ENCODE measurements at regions not wholly inside any gene's neighbourhood (a gene's known extent, or its start where the extent isn't known, plus 50 kb on each side); places are given as distances from the start of the nearest gene placed in this dataset.

DNA sequence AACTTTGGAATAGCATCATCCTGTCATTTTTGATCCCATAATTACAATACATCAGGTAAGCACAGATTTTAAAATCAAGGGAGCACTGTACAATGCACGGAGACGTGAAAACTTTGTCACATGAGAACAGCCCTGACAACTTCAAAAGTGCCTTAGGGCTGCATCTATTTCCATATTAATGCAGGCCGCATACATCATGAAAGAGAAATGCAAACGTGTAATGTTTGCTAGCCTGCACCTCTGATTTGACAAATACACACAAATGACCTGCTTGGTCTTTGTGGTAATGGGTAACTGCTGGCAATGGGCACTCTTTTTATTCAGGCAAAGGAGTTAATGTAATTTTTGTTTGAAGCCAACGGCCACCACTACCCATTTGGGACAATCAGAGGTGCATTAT lies 202.0 kb upstream of the EPHA4 start:
- no peak overlapping the region for H3K4me3 ChIP-seq (ENCODE audit: low read depth, low read length)
- no peaks in the 10 kb centered on the region for H3K9me3 ChIP-seq (ENCODE audit: control insufficient read depth, insufficient read depth, low read depth, low read length)
- no peak overlapping the region for H3K9ac ChIP-seq (ENCODE audit: low read length)
- H3K4me1 ChIP-seq (ENCODE audit: control insufficient read depth, insufficient read depth, low read length): peaks cover 13% of the 10 kb centered on the region
- H3K27ac ChIP-seq (ENCODE audit: low read depth, low read length): no peak overlapping the region
- H3K27me3 ChIP-seq (ENCODE audit: control insufficient read depth, insufficient read depth, low read length): no peaks in the 10 kb centered on the region
- no peaks in the 10 kb centered on the region for H3K36me3 ChIP-seq (ENCODE audit: control insufficient read depth, insufficient read depth, low read length)

DNA sequence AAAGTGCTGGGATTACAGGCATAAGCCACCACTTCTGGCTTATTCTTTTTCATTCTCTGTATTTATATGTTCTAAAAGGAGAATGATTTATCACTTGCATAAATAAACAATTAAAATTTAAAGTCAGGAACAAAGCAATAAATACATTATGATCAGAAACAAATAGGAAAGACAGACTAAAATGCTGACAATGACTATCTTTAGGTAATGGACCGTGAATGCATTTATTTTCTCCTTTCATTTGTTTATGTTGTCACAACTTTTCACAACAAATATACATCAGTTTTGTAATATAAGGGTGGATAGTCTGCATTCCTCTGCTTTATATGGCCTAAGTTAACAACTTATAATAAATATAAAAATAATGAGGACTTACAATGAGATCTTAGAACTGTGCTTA lies 199.2 kb upstream of the EPHA4 start:
- Histone ChIP-seq H3K27me3 (ENCODE audit: control insufficient read depth, insufficient read depth, low read length) (no peaks in the 10 kb centered on the region), H3K27ac (ENCODE audit: low read depth, low read length) (no peak overlapping the region), H3K4me3 (ENCODE audit: low read depth, low read length) (no peak overlapping the region), H3K36me3 (ENCODE audit: control insufficient read depth, insufficient read depth, low read length) (no peaks in the 10 kb centered on the region), H3K9ac (ENCODE audit: low read length) (no peak overlapping the region), H3K4me1 (ENCODE audit: control insufficient read depth, insufficient read depth, low read length) (peaks cover 13% of the 10 kb centered on the region), H3K9me3 (ENCODE audit: control insufficient read depth, insufficient read depth, low read depth, low read length) (no peaks in the 10 kb centered on the region)

DNA sequence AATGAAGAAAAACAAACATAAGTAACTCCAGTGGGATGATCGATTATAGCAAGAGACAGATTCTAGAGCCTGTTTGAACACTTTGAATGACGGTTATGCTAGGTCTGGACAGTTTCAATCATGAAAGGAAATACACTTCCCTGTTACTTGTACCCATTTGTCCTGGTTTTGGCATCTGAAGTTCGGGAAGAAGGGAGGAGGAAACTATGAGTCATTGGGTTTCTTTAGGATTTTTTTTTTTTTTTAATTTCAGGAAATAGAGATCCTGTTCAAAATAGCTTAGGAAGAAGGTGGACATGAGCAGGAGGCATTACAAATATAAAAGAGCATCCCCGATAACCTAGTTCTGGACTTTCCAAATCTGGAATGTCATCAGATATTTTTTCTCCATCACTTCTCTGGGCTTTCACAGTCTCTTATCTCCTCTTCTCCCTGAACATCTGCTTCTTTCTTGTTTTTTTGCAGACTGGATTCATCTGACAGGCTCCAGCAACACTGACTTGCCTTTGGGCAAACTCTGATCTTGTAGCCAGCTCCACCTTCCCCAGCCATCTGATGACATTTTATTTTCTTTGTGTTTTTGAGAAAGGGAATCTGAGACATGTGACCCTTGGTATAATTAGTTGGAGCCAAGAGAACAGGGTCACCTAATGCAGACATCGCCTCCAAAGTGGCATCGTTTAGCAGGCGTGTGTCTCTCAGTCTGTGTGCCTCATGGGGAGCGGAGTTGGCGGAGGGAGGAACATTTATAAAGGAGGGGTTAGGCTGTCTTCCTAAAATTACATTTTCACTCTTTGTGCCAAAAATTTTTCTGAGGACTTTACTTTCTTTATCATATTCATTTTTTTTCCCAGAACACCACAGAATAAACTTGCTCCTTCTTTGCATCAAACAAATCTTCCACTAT lies 195.3 kb upstream of the EPHA4 start:
- Histone ChIP-seq H3K36me3 (ENCODE audit: control insufficient read depth, insufficient read depth, low read length) (no peaks in the 10 kb centered on the region), H3K4me3 (ENCODE audit: low read depth, low read length) (no peak overlapping the region), H3K27me3 (ENCODE audit: control insufficient read depth, insufficient read depth, low read length) (no peaks in the 10 kb centered on the region), H3K27ac (ENCODE audit: low read depth, low read length) (no peak overlapping the region; the same call in 1 of the 2 replicates), H3K9ac (ENCODE audit: low read length) (no peak overlapping the region), H3K4me1 (ENCODE audit: control insufficient read depth, insufficient read depth, low read length) (no peaks in the 10 kb centered on the region; the same call in 1 of the 2 replicates), H3K9me3 (ENCODE audit: control insufficient read depth, insufficient read depth, low read depth, low read length) (no peaks in the 10 kb centered on the region)

DNA sequence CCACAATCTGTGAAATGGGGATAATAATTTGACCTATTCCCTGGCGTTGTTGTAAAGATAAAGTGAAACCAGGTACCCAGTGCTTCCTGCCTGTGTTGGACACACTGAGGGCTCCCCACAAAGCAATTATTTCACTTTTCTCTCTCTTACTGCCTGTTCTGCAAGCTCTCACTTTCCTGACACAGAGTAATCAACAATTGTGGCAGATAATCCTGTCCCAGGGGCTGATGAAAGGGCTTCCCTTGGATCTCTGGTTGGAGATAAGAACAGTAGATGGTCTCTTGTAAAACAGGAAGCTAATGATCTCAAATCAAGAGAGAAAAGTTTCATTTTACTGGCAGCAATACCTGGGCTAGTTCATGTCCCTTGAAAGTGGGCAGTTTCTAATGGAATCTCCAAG lies 190.4 kb upstream of the EPHA4 start:
- Histone ChIP-seq H3K27ac (ENCODE audit: low read depth, low read length) (no peak overlapping the region; the same call in 1 of the 2 replicates), H3K9ac (ENCODE audit: low read length) (no peak overlapping the region), H3K4me3 (ENCODE audit: low read depth, low read length) (no peak overlapping the region), H3K27me3 (ENCODE audit: control insufficient read depth, insufficient read depth, low read length) (no peaks in the 10 kb centered on the region), H3K36me3 (ENCODE audit: control insufficient read depth, insufficient read depth, low read length) (no peaks in the 10 kb centered on the region), H3K9me3 (ENCODE audit: control insufficient read depth, insufficient read depth, low read depth, low read length) (no peaks in the 10 kb centered on the region), H3K4me1 (ENCODE audit: control insufficient read depth, insufficient read depth, low read length) (no peaks in the 10 kb centered on the region; the same call in 1 of the 2 replicates)

DNA sequence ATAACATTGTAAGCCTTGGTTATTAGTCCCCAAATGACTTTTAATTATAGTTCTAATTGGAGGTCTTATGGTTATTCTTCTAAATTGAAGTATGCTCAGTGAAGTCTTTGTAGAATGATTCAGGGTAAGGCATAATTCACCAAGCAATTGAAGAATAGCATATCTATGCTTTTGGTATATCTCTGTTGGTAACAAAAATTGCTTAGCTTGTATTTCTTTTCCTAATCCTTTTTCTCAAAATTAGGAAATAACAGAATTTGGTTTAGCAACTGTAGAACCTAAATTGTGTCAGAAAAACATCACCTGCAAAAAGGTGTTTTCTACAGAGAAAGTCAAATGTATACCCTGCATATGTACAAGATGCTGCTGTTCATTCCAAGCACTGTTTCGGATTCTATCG lies 189.2 kb upstream of the EPHA4 start:
- Histone ChIP-seq H3K4me3 (ENCODE audit: low read depth, low read length) (no peak overlapping the region), H3K27me3 (ENCODE audit: control insufficient read depth, insufficient read depth, low read length) (no peaks in the 10 kb centered on the region), H3K36me3 (ENCODE audit: control insufficient read depth, insufficient read depth, low read length) (no peaks in the 10 kb centered on the region), H3K4me1 (ENCODE audit: control insufficient read depth, insufficient read depth, low read length) (no peaks in the 10 kb centered on the region; the same call in 1 of the 2 replicates), H3K9me3 (ENCODE audit: control insufficient read depth, insufficient read depth, low read depth, low read length) (no peaks in the 10 kb centered on the region), H3K9ac (ENCODE audit: low read length) (no peak overlapping the region), H3K27ac (ENCODE audit: low read depth, low read length) (no peak overlapping the region)

DNA sequence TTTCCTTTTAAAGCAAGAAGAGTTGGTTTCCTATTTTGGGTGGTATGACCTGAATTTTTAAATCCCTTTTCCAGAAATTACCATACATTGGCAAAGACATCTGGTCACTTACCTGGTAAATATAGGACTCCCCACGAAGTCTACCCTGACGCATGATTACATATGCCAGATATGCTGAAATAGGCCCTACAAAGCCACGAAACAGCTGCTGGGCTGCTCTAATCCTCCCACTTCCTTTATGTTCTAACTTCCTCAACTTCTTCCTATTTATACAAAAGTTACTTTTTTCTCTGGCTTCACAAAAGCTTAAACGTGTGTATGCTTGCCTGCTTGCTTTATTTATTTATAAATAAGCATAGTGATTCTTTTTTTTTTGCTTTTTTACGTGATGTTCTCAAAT lies 186.0 kb upstream of the EPHA4 start:
- Histone ChIP-seq H3K4me3 (ENCODE audit: low read depth, low read length) (no peak overlapping the region), H3K27ac (ENCODE audit: low read depth, low read length) (no peak overlapping the region), H3K36me3 (ENCODE audit: control insufficient read depth, insufficient read depth, low read length) (no peaks in the 10 kb centered on the region), H3K27me3 (ENCODE audit: control insufficient read depth, insufficient read depth, low read length) (no peaks in the 10 kb centered on the region), H3K9ac (ENCODE audit: low read length) (no peak overlapping the region), H3K9me3 (ENCODE audit: control insufficient read depth, insufficient read depth, low read depth, low read length) (no peaks in the 10 kb centered on the region), H3K4me1 (ENCODE audit: control insufficient read depth, insufficient read depth, low read length) (no peaks in the 10 kb centered on the region)

DNA sequence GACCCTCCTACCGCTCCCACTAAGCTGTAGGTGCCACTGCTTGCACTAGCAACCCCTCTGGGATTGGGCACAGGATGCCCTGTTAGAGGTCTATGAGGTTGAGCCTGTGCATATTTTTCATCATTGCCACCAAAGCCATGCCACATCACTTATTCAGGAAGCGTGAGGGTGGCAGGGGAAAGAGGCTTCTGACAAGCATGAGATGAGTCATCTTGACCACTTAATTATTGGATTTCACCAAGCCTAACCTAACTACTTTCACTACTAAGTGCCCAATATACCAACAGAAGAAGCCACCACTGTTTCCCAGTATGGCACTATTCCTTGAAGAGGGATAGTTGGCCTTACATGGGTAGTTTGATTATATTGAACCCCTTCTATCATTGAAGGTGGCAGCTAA lies 181.3 kb upstream of the EPHA4 start:
- no peaks in the 10 kb centered on the region for H3K9me3 ChIP-seq (ENCODE audit: control insufficient read depth, insufficient read depth, low read depth, low read length)
- no peaks in the 10 kb centered on the region for H3K27me3 ChIP-seq (ENCODE audit: control insufficient read depth, insufficient read depth, low read length)
- no peak overlapping the region for H3K9ac ChIP-seq (ENCODE audit: low read length)
- H3K27ac ChIP-seq (ENCODE audit: low read depth, low read length): no peak overlapping the region
- H3K4me3 ChIP-seq (ENCODE audit: low read depth, low read length): no peak overlapping the region
- H3K36me3 ChIP-seq (ENCODE audit: control insufficient read depth, insufficient read depth, low read length): no peaks in the 10 kb centered on the region
- H3K4me1 ChIP-seq (ENCODE audit: control insufficient read depth, insufficient read depth, low read length): no peaks in the 10 kb centered on the region

DNA sequence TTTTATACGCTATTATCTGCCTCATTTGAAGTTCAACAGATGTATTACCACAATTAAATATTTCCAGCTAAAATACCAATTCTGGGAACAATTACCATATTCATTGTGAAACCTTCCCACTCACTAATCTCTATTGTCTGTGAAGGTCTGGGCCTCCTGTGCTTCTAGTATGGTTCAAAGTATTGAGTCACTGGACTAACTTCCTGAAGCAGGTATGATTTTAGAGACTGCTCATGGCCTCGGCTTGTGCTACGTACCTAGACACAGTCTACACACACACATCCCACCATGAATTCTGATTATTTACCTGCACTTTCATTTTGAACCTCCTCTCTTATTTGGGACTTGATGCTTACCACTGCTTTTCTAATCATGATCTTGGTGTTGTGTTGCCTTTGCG lies 180.7 kb upstream of the EPHA4 start:
- Histone ChIP-seq H3K4me3 (ENCODE audit: low read depth, low read length) (no peak overlapping the region), H3K27me3 (ENCODE audit: control insufficient read depth, insufficient read depth, low read length) (no peaks in the 10 kb centered on the region), H3K9me3 (ENCODE audit: control insufficient read depth, insufficient read depth, low read depth, low read length) (no peaks in the 10 kb centered on the region), H3K9ac (ENCODE audit: low read length) (no peak overlapping the region), H3K27ac (ENCODE audit: low read depth, low read length) (no peak overlapping the region), H3K4me1 (ENCODE audit: control insufficient read depth, insufficient read depth, low read length) (no peaks in the 10 kb centered on the region), H3K36me3 (ENCODE audit: control insufficient read depth, insufficient read depth, low read length) (no peaks in the 10 kb centered on the region)

DNA sequence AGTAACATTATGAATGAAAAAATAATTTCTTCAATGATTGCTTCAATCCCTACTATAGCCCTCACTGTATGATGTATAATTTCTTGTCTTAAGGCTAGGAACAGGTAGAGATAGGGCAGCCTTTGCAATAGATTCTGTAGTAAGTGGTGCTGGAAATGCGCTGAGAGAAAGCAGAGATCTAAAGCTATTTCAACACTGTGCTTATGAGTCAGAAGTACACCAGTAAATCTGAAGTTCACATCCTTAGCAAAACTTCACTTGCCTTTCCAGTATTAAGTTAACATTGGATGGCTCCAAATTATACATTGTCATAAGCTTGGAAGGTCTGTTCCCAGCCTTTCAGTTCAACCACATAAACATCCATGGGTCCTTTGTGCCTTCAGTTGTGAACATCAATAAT lies 178.2 kb upstream of the EPHA4 start:
- no peak overlapping the region for H3K4me3 ChIP-seq (ENCODE audit: low read depth, low read length)
- no peaks in the 10 kb centered on the region for H3K27me3 ChIP-seq (ENCODE audit: control insufficient read depth, insufficient read depth, low read length)
- no peaks in the 10 kb centered on the region for H3K4me1 ChIP-seq (ENCODE audit: control insufficient read depth, insufficient read depth, low read length)
- H3K27ac ChIP-seq (ENCODE audit: low read depth, low read length): no peak overlapping the region
- no peaks in the 10 kb centered on the region for H3K9me3 ChIP-seq (ENCODE audit: control insufficient read depth, insufficient read depth, low read depth, low read length)
- H3K36me3 ChIP-seq (ENCODE audit: control insufficient read depth, insufficient read depth, low read length): no peaks in the 10 kb centered on the region
- no peak overlapping the region for H3K9ac ChIP-seq (ENCODE audit: low read length)

DNA sequence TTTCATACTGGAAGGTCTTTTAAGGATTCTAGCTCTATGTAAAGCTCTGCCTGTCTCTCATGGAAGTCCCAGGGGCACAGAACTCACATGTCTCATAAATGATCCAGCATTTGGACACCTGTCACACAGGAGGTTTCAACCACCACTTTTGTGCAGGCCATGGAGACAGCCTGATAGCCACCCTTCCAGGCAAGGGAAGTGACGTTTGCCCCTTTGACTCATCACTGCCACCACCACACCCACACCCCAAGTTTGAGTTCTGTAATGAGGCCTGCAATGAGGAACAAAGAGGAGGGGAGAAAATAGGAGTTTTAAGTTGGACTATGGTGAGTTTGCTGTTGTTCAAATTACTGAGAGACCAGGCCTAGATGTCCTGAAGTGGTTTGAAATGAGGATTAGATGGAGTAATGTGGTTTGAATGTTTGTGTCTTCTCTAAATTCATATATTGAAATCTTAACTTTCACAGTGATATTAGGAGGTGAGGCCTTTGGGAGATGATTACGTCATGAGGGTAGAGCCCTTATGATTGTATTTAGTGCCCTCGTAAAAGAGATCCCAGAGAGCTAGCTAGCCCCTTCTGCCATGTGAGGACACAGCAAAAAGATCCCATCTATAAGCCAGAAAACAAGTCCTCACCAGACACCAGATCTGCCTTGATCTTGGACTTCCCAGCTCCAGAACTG lies 175.3 kb upstream of the EPHA4 start:
- Histone ChIP-seq H3K9ac (ENCODE audit: low read length) (no peak overlapping the region), H3K9me3 (ENCODE audit: control insufficient read depth, insufficient read depth, low read depth, low read length) (peaks cover 3% of the 10 kb centered on the region; the same call in 1 of the 2 replicates), H3K36me3 (ENCODE audit: control insufficient read depth, insufficient read depth, low read length) (no peaks in the 10 kb centered on the region), H3K4me3 (ENCODE audit: low read depth, low read length) (no peak overlapping the region), H3K27ac (ENCODE audit: low read depth, low read length) (no peak overlapping the region), H3K27me3 (ENCODE audit: control insufficient read depth, insufficient read depth, low read length) (no peaks in the 10 kb centered on the region), H3K4me1 (ENCODE audit: control insufficient read depth, insufficient read depth, low read length) (no peaks in the 10 kb centered on the region)

DNA sequence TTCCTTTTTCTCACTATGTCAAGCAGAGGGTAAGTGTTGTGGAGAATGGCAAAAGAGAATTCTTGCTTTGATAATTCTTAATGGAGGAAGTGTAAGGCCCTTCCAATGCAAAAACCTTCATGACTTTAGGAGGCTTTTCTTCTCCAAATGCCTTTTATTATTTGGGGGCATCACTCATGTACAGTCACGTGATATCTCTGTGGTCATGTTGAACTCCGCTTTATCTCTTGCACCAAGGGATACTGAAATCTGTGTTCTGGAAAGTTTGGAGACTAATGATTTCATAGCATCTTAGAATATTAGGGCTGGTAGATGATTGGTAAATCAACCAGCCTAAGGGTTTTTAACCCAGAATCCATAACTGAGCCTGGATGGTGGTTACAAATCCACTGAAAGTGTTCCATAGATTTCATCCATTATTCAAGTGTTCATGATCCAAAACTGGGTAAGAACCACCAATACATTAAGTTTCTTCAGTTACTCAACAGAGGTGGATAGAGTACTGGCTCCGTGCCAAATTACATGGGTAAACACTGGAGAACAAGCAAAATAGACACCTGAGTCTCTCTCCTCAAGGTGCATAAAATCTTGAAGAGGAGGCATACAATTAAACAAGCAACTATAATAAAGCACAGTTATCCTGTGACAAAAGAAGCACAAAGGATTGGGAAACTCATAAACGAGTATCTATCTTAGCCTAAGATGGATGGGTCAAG lies 169.6 kb upstream of the EPHA4 start:
- Histone ChIP-seq H3K36me3 (ENCODE audit: control insufficient read depth, insufficient read depth, low read length) (no peaks in the 10 kb centered on the region), H3K9me3 (ENCODE audit: control insufficient read depth, insufficient read depth, low read depth, low read length) (peaks cover 6% of the 10 kb centered on the region; the same call in 1 of the 2 replicates), H3K27ac (ENCODE audit: low read depth, low read length) (no peak overlapping the region), H3K4me1 (ENCODE audit: control insufficient read depth, insufficient read depth, low read length) (no peaks in the 10 kb centered on the region), H3K9ac (ENCODE audit: low read length) (no peak overlapping the region), H3K27me3 (ENCODE audit: control insufficient read depth, insufficient read depth, low read length) (no peaks in the 10 kb centered on the region), H3K4me3 (ENCODE audit: low read depth, low read length) (no peak overlapping the region)

Measured in HUES6 (cell line).